ENCODE measurements at regions not wholly inside any gene's neighbourhood (a gene's known extent, or its start where the extent isn't known, plus 50 kb on each side); places are given as distances from the start of the nearest gene placed in this dataset.

DNA sequence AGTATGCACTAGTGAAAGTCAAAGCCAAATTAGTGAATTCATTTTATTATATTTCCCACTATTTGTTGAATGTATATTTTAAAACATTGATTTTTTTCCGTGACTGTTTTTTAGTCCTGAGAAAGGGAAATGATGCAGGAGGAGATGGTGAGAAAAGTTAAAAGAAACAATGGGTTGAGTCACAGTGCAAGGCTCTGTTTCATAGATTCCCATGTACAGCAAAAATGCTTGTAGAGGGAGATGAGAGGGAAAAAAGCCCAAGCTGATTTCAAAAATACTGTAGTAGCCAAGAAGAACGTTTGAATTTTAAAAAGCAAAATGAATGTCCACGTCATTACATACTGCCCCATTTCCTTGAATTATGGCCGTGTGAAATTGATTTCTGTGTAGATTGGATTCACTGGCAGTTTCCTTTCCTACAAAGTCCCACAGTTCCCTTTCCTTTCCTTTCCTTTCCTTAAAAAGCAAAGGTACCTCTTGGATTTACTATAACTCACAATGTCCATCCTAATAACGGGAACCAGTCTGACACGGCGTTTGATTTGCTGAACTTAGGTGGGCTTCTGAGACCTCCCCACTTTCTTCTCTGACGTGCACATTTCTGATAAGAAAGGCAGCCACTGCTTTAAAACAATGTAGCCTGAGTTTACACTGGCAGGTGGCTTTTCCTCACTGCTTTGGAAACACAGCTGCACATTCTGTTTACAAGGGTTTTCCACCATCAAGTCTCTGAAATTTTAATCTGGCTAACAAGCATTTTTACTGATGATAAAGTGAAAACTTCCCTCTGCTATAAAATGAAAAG lies 63.7 kb downstream of the SPCS3 start:
- no peak overlapping the region for H3K4me3 ChIP-seq (replicated peaks in 1 of 3)
- no peaks in the 10 kb centered on the region for H3K27me3 ChIP-seq
- intact Hi-C loops (cut with DNase I): loop anchor here (5.0 kb wide), 1 partner anchor 409 kb away; the partner anchor contains the start of gene VEGFC
- peaks cover 4 to 7% of the 10 kb centered on the region in 2 donors for H3K4me1 ChIP-seq
- H3K36me3 ChIP-seq: no peaks in the 10 kb centered on the region
- H3K9me3 ChIP-seq: no peaks in the 10 kb centered on the region
- no peak for TF ChIP-seq POLR2A (IDR thresholded peaks at IDR 0.05)
- no peak for TF ChIP-seq CTCF (IDR thresholded peaks at IDR 0.05)
- DNase-seq: no peak
- 50 to 64% methylated on average over 8 of the region's 8 CpGs for WGBS, 2 donors
- no peak overlapping the region for H3K27ac ChIP-seq

DNA sequence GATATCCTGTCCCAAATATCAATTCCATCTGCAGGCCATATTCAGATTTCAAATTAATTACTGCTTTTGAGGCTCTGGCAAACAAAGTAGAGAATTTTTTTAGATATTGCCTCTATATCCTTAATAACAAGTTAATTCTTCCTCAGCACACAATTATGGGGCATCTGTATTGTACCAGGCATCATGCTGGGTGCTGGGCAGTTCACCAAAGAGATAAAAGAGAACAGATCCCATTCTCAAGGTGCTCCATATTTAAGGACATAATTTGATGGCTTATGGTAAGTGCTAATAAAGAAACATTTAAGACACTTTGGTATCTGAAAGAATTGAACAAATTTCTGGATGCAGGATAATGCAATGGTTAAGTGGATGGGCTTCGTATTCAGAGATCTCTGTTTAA lies 65.8 kb downstream of the SPCS3 start:
- no peaks in the 10 kb centered on the region for H3K36me3 ChIP-seq
- DNase-seq: no peak
- WGBS, 2 donors: 92 to 96% methylated on average over 1 of the region's 1 CpG
- no peaks in the 10 kb centered on the region for H3K27me3 ChIP-seq
- TF ChIP-seq POLR2A (IDR thresholded peaks at IDR 0.05) (no peak), CTCF (IDR thresholded peaks at IDR 0.05) (no peak)
- H3K4me3 ChIP-seq (replicated peaks in 1 of 3): no peak overlapping the region
- no peaks in the 10 kb centered on the region for H3K9me3 ChIP-seq
- H3K4me1 ChIP-seq: no peaks in the 10 kb centered on the region
- intact Hi-C loops (cut with DNase I): no loop called here
- H3K27ac ChIP-seq: no peak overlapping the region

- no peak overlapping the region for H3K27ac ChIP-seq
- no peaks in the 10 kb centered on the region for H3K4me1 ChIP-seq
- no peak overlapping the region for H3K4me3 ChIP-seq (replicated peaks in 1 of 3)
- H3K9me3 ChIP-seq: no peaks in the 10 kb centered on the region
- no peak for TF ChIP-seq CTCF (IDR thresholded peaks at IDR 0.05)
- TF ChIP-seq POLR2A (IDR thresholded peaks at IDR 0.05): no peak
- no peaks in the 10 kb centered on the region for H3K27me3 ChIP-seq
- DNase-seq: no peak
- intact Hi-C loops (cut with DNase I): no loop called here
- WGBS, 2 donors: 38 to 57% methylated on average over 1 of the region's 1 CpG
- H3K36me3 ChIP-seq: no peaks in the 10 kb centered on the region
These were observed 67.8 kb downstream of the SPCS3 start for GRCh38 chr4:176387571-176387970.

- no peak overlapping the region for H3K4me3 ChIP-seq (replicated peaks in 1 of 3)
- 74 to 78% methylated on average over 4 of the region's 4 CpGs for WGBS, 2 donors
These were observed 73.7 kb downstream of the SPCS3 start for GRCh38 chr4:176393306-176394013.

More at GRCh38 chr4:176393306-176394013, 73.7 kb downstream of the SPCS3 start:
- H3K9me3 ChIP-seq: no peaks in the 10 kb centered on the region
- intact Hi-C loops (cut with DNase I): no loop called here
- no peaks in the 10 kb centered on the region for H3K4me1 ChIP-seq
- DNase-seq: no peak
- no peak overlapping the region for H3K27ac ChIP-seq
- no peak for TF ChIP-seq POLR2A (IDR thresholded peaks at IDR 0.05)
- TF ChIP-seq CTCF (IDR thresholded peaks at IDR 0.05): no peak
- H3K27me3 ChIP-seq: no peaks in the 10 kb centered on the region
- H3K36me3 ChIP-seq: no peaks in the 10 kb centered on the region

Data from thyroid gland (tissue), 4 donors.